Neural progenitor cell (in vitro differentiated cells): ENCODE measurements at regions not wholly inside any gene's neighbourhood (a gene's known extent, or its start where the extent isn't known, plus 50 kb on each side); places are given as distances from the start of the nearest gene placed in this dataset.

Experiments
- DNase-seq: peaks from one replicate; pipeline ENCODE4 v3.0.0-alpha.2; 2016; ENCODE audit warnings: low spot score
- H2AFZ ChIP-seq: fragments of 200-600 bp; sonication (generic); replicated peaks from 2 replicates; pipeline ENCODE4 v1.6.1; 2016; ENCODE audit warnings: antibody characterized with exemption
- H3F3A ChIP-seq: fragments of 200-600 bp; sonication (generic); 2 replicates; pipeline ENCODE4 v1.6.1; 2016; ENCODE audit warnings: antibody characterized with exemption, low read depth
- H3K27ac ChIP-seq: fragments of 200-600 bp; sonication (generic); 2 replicates; pipeline ENCODE4 v1.5.1; 2016; ENCODE audit warnings: mild to moderate bottlenecking
- H3K27me3 ChIP-seq: fragments of 200-600 bp; sonication (generic); 2 replicates; pipeline ENCODE4 v1.6.1; 2016; ENCODE audit warnings: mild to moderate bottlenecking, moderate library complexity
- H3K36me3 ChIP-seq: fragments of 200-600 bp; sonication (generic); 2 replicates; pipeline ENCODE4 v1.5.1; 2016
- H3K4me1 ChIP-seq: fragments of 200-600 bp; sonication (generic); 2 replicates; pipeline ENCODE4 v1.6.1; 2016; ENCODE audit warnings: mixed run types
- H3K4me2 ChIP-seq: fragments of 200-600 bp; sonication (generic); 2 replicates; pipeline ENCODE4 v1.6.1; 2016
- H3K4me3 ChIP-seq: fragments of 200-600 bp; sonication (generic); 2 replicates; pipeline ENCODE4 v1.5.1; 2016
- H3K79me2 ChIP-seq: fragments of 200-600 bp; sonication (generic); 2 replicates; pipeline ENCODE4 v1.6.1; 2016; ENCODE audit warnings: low read depth
- H3K9ac ChIP-seq: fragments of 200-600 bp; sonication (generic); 2 replicates; pipeline ENCODE4 v1.6.1; 2016
- H3K9me3 ChIP-seq: fragments of 200-600 bp; sonication (generic); 2 replicates; pipeline ENCODE4 v1.5.1; 2016; ENCODE audit warnings: low read depth
- H4K20me1 ChIP-seq: fragments of 200-600 bp; sonication (generic); 2 replicates; pipeline ENCODE4 v1.6.1; 2016; ENCODE audit warnings: low read depth
- H3K27ac Mint-ChIP-seq: 3 replicates; pipeline ENCODE4 v1.8.0; 2021; ENCODE audit warnings: mixed read lengths
- H3K27me3 Mint-ChIP-seq: 2 replicates; pipeline ENCODE4 v1.8.0; 2022; ENCODE audit warnings: low read depth, mild to moderate bottlenecking, inconsistent platforms, moderate library complexity, mixed read lengths; ENCODE audit not compliant: insufficient read depth
- H3K36me3 Mint-ChIP-seq: 3 replicates; pipeline ENCODE4 v1.8.0; 2021; ENCODE audit warnings: mixed read lengths
- H3K4me1 Mint-ChIP-seq: 3 replicates; pipeline ENCODE4 v1.8.0; 2021; ENCODE audit warnings: mixed read lengths
- H3K4me3 Mint-ChIP-seq: 3 replicates; pipeline ENCODE4 v1.8.0; 2021; ENCODE audit warnings: mild to moderate bottlenecking, moderate library complexity, mixed read lengths
- H3K9me3 Mint-ChIP-seq: 3 replicates; pipeline ENCODE4 v1.8.0; 2020; ENCODE audit warnings: mixed read lengths
- EZH2 ChIP-seq: fragments of 200-600 bp; sonication (generic); IDR thresholded peaks from 2 replicates; pipeline ENCODE4 v1.6.1; 2017; ENCODE audit warnings: antibody characterized with exemption, mild to moderate bottlenecking, moderate library complexity
- EZH2phosphoT487 ChIP-seq: fragments of 200-600 bp; sonication (generic); IDR thresholded peaks from 2 replicates; pipeline ENCODE4 v1.6.1; 2017; ENCODE audit warnings: antibody characterized with exemption
- TF ChIP-seq, protein P1 (sequence below): fragments of 200-600 bp; sonication (generic); IDR thresholded peaks from 2 replicates; pipeline ENCODE4 v1.5.1; 2017; ENCODE audit warnings: antibody characterized with exemption, mild to moderate bottlenecking

DNA sequence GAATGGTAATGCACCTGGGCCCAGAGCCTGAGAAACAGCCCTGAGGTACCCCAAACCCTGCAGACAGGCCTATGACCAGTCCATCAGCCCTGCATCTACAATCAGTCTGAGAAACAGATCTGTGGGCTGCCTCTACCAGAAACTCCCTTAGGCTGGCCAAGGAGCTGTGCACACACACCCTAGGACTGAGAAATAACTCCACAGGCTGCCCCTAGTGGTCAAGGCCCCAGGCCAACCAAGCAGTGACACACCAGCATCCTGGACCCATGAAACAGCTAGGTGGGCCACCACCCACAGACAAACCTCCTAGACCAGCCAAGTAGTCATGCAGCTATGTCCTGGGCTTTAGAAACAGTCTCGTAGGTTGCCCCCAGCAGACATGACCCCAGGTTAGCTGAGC is 253.6 kb upstream of the VLDLR start:
- no peaks in the 10 kb centered on the region for H3F3A ChIP-seq
- H3K9ac ChIP-seq, result no peak overlapping the region
- no peaks in the 10 kb centered on the region for H3K4me1 Mint-ChIP-seq
- H3K27me3 Mint-ChIP-seq, result no peaks in the 10 kb centered on the region
- peaks cover 5% of the 10 kb centered on the region for H3K9me3 Mint-ChIP-seq
- TF ChIP-seq EZH2phosphoT487, result no peak
- TF ChIP-seq, protein P1, sequence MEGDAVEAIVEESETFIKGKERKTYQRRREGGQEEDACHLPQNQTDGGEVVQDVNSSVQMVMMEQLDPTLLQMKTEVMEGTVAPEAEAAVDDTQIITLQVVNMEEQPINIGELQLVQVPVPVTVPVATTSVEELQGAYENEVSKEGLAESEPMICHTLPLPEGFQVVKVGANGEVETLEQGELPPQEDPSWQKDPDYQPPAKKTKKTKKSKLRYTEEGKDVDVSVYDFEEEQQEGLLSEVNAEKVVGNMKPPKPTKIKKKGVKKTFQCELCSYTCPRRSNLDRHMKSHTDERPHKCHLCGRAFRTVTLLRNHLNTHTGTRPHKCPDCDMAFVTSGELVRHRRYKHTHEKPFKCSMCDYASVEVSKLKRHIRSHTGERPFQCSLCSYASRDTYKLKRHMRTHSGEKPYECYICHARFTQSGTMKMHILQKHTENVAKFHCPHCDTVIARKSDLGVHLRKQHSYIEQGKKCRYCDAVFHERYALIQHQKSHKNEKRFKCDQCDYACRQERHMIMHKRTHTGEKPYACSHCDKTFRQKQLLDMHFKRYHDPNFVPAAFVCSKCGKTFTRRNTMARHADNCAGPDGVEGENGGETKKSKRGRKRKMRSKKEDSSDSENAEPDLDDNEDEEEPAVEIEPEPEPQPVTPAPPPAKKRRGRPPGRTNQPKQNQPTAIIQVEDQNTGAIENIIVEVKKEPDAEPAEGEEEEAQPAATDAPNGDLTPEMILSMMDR, result peak; percentile 21
- TF ChIP-seq EZH2, result no peak
- no peaks in the 10 kb centered on the region for H3K36me3 Mint-ChIP-seq
- no peaks in the 10 kb centered on the region for H3K9me3 ChIP-seq
- H3K4me3 ChIP-seq, result no peak overlapping the region
- H3K4me3 Mint-ChIP-seq, result no peak overlapping the region
- DNase-seq, result no peak
- H3K79me2 ChIP-seq, result no peaks in the 10 kb centered on the region
- H2AFZ ChIP-seq, result no peak overlapping the region
- H3K27ac Mint-ChIP-seq, result no peak overlapping the region
- no peaks in the 10 kb centered on the region for H4K20me1 ChIP-seq
- H3K4me2 ChIP-seq, result no peak overlapping the region
- H3K27me3 ChIP-seq, result no peaks in the 10 kb centered on the region
- H3K27ac ChIP-seq, result no peak overlapping the region
- peaks cover under 1% of the 10 kb centered on the region for H3K4me1 ChIP-seq
- H3K36me3 ChIP-seq, result no peaks in the 10 kb centered on the region

DNA sequence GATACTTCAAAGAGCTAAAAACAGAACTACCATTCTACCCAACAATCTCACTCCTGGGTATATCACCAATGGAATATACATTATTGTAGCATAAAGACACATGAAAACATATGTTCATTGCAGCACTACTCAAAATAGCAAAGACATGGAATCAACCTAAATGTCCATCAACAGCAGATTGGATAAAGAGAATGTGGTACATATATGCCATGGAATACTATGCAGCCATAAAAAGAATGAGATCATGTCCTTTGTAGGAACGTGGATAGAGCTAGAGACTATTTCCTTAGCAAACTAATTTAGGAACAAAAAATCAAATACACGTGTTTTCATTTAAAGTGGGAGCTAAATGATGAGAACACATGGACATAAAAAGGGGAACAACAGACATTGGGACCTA is 247.9 kb upstream of the VLDLR start:
- Histone ChIP-seq H3K36me3 (no peaks in the 10 kb centered on the region), H3K4me1 (no peaks in the 10 kb centered on the region), H3K4me2 (no peak overlapping the region), H3K9ac (no peak overlapping the region), H3K79me2 (no peaks in the 10 kb centered on the region), H3K9me3 (no peaks in the 10 kb centered on the region), H3K27me3 (no peaks in the 10 kb centered on the region), H3K4me3 (no peak overlapping the region), H2AFZ (no peak overlapping the region), H4K20me1 (no peaks in the 10 kb centered on the region), H3K27ac (no peak overlapping the region), H3F3A (no peaks in the 10 kb centered on the region)
- TF ChIP-seq EZH2 (no peak), EZH2phosphoT487 (no peak)
- TF ChIP-seq, protein P1, result no peak
- DNase-seq, result no peak
- H3K36me3 Mint-ChIP-seq, result peaks cover 1% of the 10 kb centered on the region
- peaks cover 21% of the 10 kb centered on the region for H3K9me3 Mint-ChIP-seq
- H3K4me3 Mint-ChIP-seq, result no peak overlapping the region
- H3K27me3 Mint-ChIP-seq, result no peaks in the 10 kb centered on the region
- H3K4me1 Mint-ChIP-seq, result no peaks in the 10 kb centered on the region
- no peak overlapping the region for H3K27ac Mint-ChIP-seq

DNA sequence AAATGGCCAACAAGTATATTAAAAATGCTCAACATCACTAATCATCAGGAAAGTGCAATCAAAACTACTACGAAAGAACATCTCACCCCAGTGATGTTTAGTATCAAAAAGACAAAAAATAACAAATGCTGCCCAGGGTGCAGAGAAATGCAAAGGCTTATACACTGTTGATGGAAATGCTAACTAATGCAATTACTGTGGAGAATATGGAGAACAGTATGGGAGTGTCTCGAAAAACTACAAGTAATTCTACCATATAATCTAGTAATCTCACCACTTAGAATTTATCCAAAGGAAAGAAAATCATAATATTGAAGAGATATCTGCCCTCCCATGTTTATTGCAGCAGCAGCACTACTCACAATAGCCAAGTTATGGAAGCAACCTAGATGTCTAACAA is 246.5 kb upstream of the VLDLR start:
- H3K9me3 ChIP-seq, result no peaks in the 10 kb centered on the region
- no peaks in the 10 kb centered on the region for H3K79me2 ChIP-seq
- DNase-seq, result no peak
- peaks cover 2% of the 10 kb centered on the region for H3K36me3 Mint-ChIP-seq
- no peaks in the 10 kb centered on the region for H4K20me1 ChIP-seq
- H3K4me2 ChIP-seq, result no peak overlapping the region
- no peaks in the 10 kb centered on the region for H3F3A ChIP-seq
- H3K4me1 ChIP-seq, result no peaks in the 10 kb centered on the region
- H3K4me3 Mint-ChIP-seq, result no peak overlapping the region
- H3K9ac ChIP-seq, result no peak overlapping the region
- H3K4me1 Mint-ChIP-seq, result no peaks in the 10 kb centered on the region
- H3K27ac Mint-ChIP-seq, result no peak overlapping the region
- H3K4me3 ChIP-seq, result no peak overlapping the region
- no peaks in the 10 kb centered on the region for H3K27me3 Mint-ChIP-seq
- no peak overlapping the region for H3K27ac ChIP-seq
- no peaks in the 10 kb centered on the region for H3K36me3 ChIP-seq
- TF ChIP-seq EZH2, result no peak
- H2AFZ ChIP-seq, result no peak overlapping the region
- H3K27me3 ChIP-seq, result no peaks in the 10 kb centered on the region
- H3K9me3 Mint-ChIP-seq, result peaks cover 22% of the 10 kb centered on the region

DNA sequence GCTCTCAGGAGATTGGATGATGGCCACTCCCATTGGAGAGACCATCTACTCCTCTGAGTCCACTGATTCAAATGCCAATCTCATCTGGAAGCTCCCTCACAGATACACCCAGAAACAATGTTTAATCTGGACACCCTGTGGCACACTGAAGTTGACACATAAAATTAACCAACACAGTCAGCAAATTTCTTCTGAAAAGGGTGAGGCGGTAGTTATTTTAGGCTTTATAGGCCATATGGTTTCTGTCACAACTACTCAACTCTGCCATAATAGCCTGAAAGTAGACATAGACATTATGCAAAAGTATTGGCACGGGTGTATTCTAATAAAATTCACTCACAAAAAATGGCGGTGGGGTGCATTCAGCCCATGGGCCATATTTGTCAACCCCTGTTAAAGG is 244.5 kb upstream of the VLDLR start:
- H3K27ac Mint-ChIP-seq, result no peak overlapping the region
- no peaks in the 10 kb centered on the region for H3K36me3 ChIP-seq
- H3K4me2 ChIP-seq, result no peak overlapping the region
- no peaks in the 10 kb centered on the region for H3K9me3 ChIP-seq
- H3K36me3 Mint-ChIP-seq, result peaks cover 3% of the 10 kb centered on the region
- H3K4me1 ChIP-seq, result no peaks in the 10 kb centered on the region
- no peaks in the 10 kb centered on the region for H3F3A ChIP-seq
- H3K9ac ChIP-seq, result no peak overlapping the region
- peaks cover 4% of the 10 kb centered on the region for H3K27me3 Mint-ChIP-seq
- H3K9me3 Mint-ChIP-seq, result peaks cover 24% of the 10 kb centered on the region
- no peak overlapping the region for H3K4me3 ChIP-seq
- TF ChIP-seq EZH2 (no peak), EZH2phosphoT487 (no peak)
- TF ChIP-seq, protein P1, result no peak
- H2AFZ ChIP-seq, result no peak overlapping the region
- H3K27ac ChIP-seq, result no peak overlapping the region
- no peaks in the 10 kb centered on the region for H4K20me1 ChIP-seq
- H3K79me2 ChIP-seq, result no peaks in the 10 kb centered on the region
- DNase-seq, result no peak
- no peak overlapping the region for H3K4me3 Mint-ChIP-seq
- no peaks in the 10 kb centered on the region for H3K27me3 ChIP-seq
- H3K4me1 Mint-ChIP-seq, result peaks cover 3% of the 10 kb centered on the region
